ENCODE measurements at regions not wholly inside any gene's neighbourhood (a gene's known extent, or its start where the extent isn't known, plus 50 kb on each side); places are given as distances from the start of the nearest gene placed in this dataset.
A peak's percentile ranks its signal among the peaks of the same experiment; 100 is the strongest.

GRCh38 chr4:184292465-184292867, 74.8 kb upstream of the ENPP6 start:
- Histone ChIP-seq H3K18ac (ENCODE audit: low read length) (no peak overlapping the region), H2BK12ac (ENCODE audit: low read length) (no peak overlapping the region), H3K4me3 (ENCODE audit: low read length in 2 of 2) (peak overlapping the region in 1 of 2 donors; percentile 20), H3K79me1 (ENCODE audit: low read depth, low read length) (no peaks in the 10 kb centered on the region), H3K36me3 (replicated peaks in 1 of 2; ENCODE audit: control insufficient read depth in 2 of 2, insufficient read depth in 2 of 2, low read length in 2 of 2) (no peaks in the 10 kb centered on the region), H3K14ac (ENCODE audit: low read length) (no peak overlapping the region), H3K27ac (replicated peaks; ENCODE audit: low read length) (no peak overlapping the region), H3K4me1 (ENCODE audit: control insufficient read depth in 2 of 2, insufficient read depth in 1 of 2, low read depth in 1 of 2, low read length in 2 of 2) (peaks cover 23 to 32% of the 10 kb centered on the region in 2 donors), H4K8ac (ENCODE audit: low read depth, low read length) (no peak overlapping the region), H2AK5ac (ENCODE audit: low read depth, low read length) (no peak overlapping the region), H2BK5ac (ENCODE audit: low read length) (no peak overlapping the region), H2BK120ac (ENCODE audit: low read depth, low read length) (no peak overlapping the region), H3K4me2 (ENCODE audit: insufficient read depth, low read length, poor library complexity, severe bottlenecking) (no peak overlapping the region), H3K9me3 (replicated peaks in 1 of 2; ENCODE audit: control insufficient read depth in 2 of 2, insufficient read depth in 1 of 2, low read depth in 1 of 2, low read length in 2 of 2) (peaks cover 4 to 11% of the 10 kb centered on the region in 2 donors), H4K91ac (ENCODE audit: low read depth, low read length, poor library complexity) (no peak overlapping the region), H3K4ac (ENCODE audit: low read length) (no peak overlapping the region), H2BK15ac (ENCODE audit: low read length) (no peak overlapping the region), H3K9ac (ENCODE audit: low read depth, low read length, poor library complexity) (no peak overlapping the region), H3K23ac (ENCODE audit: low read depth, low read length, poor library complexity) (peak overlapping the region; percentile 13), H3K27me3 (ENCODE audit: control insufficient read depth in 3 of 3, insufficient read depth in 3 of 3, low read depth in 1 of 3, low read length in 3 of 3) (no peaks in the 10 kb centered on the region), H2AFZ (ENCODE audit: low read length) (no peak overlapping the region)
- WGBS, 2 donors (ENCODE audit: extremely low coverage in 2 of 2, insufficient read length in 2 of 2, insufficient replicate concordance in 1 of 2), result 100% methylated on average over 1 of the region's 3 CpGs; no CpG with 5 or more reads in 1 of the 2 donors
- DNase-seq (ENCODE audit: low spot score), result no peak

GRCh38 chr4:184289179-184289535, 71.5 kb upstream of the ENPP6 start:
- Histone ChIP-seq H2BK15ac (ENCODE audit: low read length) (no peak overlapping the region), H2BK12ac (ENCODE audit: low read length) (no peak overlapping the region), H3K79me1 (ENCODE audit: low read depth, low read length) (no peaks in the 10 kb centered on the region), H3K36me3 (replicated peaks in 1 of 2; ENCODE audit: control insufficient read depth in 2 of 2, insufficient read depth in 2 of 2, low read length in 2 of 2) (no peaks in the 10 kb centered on the region), H3K14ac (ENCODE audit: low read length) (no peak overlapping the region), H3K18ac (ENCODE audit: low read length) (no peak overlapping the region), H3K4me1 (ENCODE audit: control insufficient read depth in 2 of 2, insufficient read depth in 1 of 2, low read depth in 1 of 2, low read length in 2 of 2) (peaks cover 23 to 32% of the 10 kb centered on the region in 2 donors), H3K9ac (ENCODE audit: low read depth, low read length, poor library complexity) (no peak overlapping the region), H2BK5ac (ENCODE audit: low read length) (no peak overlapping the region), H3K23ac (ENCODE audit: low read depth, low read length, poor library complexity) (no peak overlapping the region), H3K4me3 (ENCODE audit: low read length in 2 of 2) (no peak overlapping the region), H3K27ac (replicated peaks; ENCODE audit: low read length) (no peak overlapping the region), H4K91ac (ENCODE audit: low read depth, low read length, poor library complexity) (no peak overlapping the region), H4K8ac (ENCODE audit: low read depth, low read length) (no peak overlapping the region), H2AK5ac (ENCODE audit: low read depth, low read length) (no peak overlapping the region), H3K4ac (ENCODE audit: low read length) (no peak overlapping the region), H3K27me3 (ENCODE audit: control insufficient read depth in 3 of 3, insufficient read depth in 3 of 3, low read depth in 1 of 3, low read length in 3 of 3) (no peaks in the 10 kb centered on the region), H3K4me2 (ENCODE audit: insufficient read depth, low read length, poor library complexity, severe bottlenecking) (no peak overlapping the region), H2BK120ac (ENCODE audit: low read depth, low read length) (no peak overlapping the region), H3K9me3 (replicated peaks in 1 of 2; ENCODE audit: control insufficient read depth in 2 of 2, insufficient read depth in 1 of 2, low read depth in 1 of 2, low read length in 2 of 2) (no peaks in the 10 kb centered on the region), H2AFZ (ENCODE audit: low read length) (peak overlapping the region; percentile 83)
- no peak for DNase-seq (ENCODE audit: low spot score)
- no CpG with 5 or more reads among the region's 3 CpGs for WGBS, 2 donors (ENCODE audit: extremely low coverage in 2 of 2, insufficient read length in 2 of 2, insufficient replicate concordance in 1 of 2)

- no peak overlapping the region for H4K91ac ChIP-seq (ENCODE audit: low read depth, low read length, poor library complexity)
- no CpG with 5 or more reads among the region's 14 CpGs for WGBS, 2 donors (ENCODE audit: extremely low coverage in 2 of 2, insufficient read length in 2 of 2, insufficient replicate concordance in 1 of 2)
- H3K36me3 ChIP-seq (replicated peaks in 1 of 2; ENCODE audit: control insufficient read depth in 2 of 2, insufficient read depth in 2 of 2, low read length in 2 of 2), result no peaks in the 10 kb centered on the region
- no peak overlapping the region for H4K8ac ChIP-seq (ENCODE audit: low read depth, low read length)
- no peak overlapping the region for H3K18ac ChIP-seq (ENCODE audit: low read length)
- DNase-seq (ENCODE audit: low spot score), result no peak
- no peaks in the 10 kb centered on the region for H3K79me1 ChIP-seq (ENCODE audit: low read depth, low read length)
- no peak overlapping the region for H3K14ac ChIP-seq (ENCODE audit: low read length)
- H2BK12ac ChIP-seq (ENCODE audit: low read length), result no peak overlapping the region
- H2BK15ac ChIP-seq (ENCODE audit: low read length), result no peak overlapping the region
- H3K9ac ChIP-seq (ENCODE audit: low read depth, low read length, poor library complexity), result no peak overlapping the region
- no peak overlapping the region for H3K4me2 ChIP-seq (ENCODE audit: insufficient read depth, low read length, poor library complexity, severe bottlenecking)
- H3K27me3 ChIP-seq (ENCODE audit: control insufficient read depth in 3 of 3, insufficient read depth in 3 of 3, low read depth in 1 of 3, low read length in 3 of 3), result no peaks in the 10 kb centered on the region
- no peak overlapping the region for H3K27ac ChIP-seq (replicated peaks; ENCODE audit: low read length)
- H3K23ac ChIP-seq (ENCODE audit: low read depth, low read length, poor library complexity), result no peak overlapping the region
- H3K4me3 ChIP-seq (ENCODE audit: low read length in 2 of 2), result no peak overlapping the region
- H2AK5ac ChIP-seq (ENCODE audit: low read depth, low read length), result no peak overlapping the region
- no peak overlapping the region for H2BK5ac ChIP-seq (ENCODE audit: low read length)
- no peak overlapping the region for H2BK120ac ChIP-seq (ENCODE audit: low read depth, low read length)
- no peaks in the 10 kb centered on the region for H3K9me3 ChIP-seq (replicated peaks in 1 of 2; ENCODE audit: control insufficient read depth in 2 of 2, insufficient read depth in 1 of 2, low read depth in 1 of 2, low read length in 2 of 2)
- peaks cover 20 to 28% of the 10 kb centered on the region in 2 donors for H3K4me1 ChIP-seq (ENCODE audit: control insufficient read depth in 2 of 2, insufficient read depth in 1 of 2, low read depth in 1 of 2, low read length in 2 of 2)
- peak overlapping the region; percentile 83 for H2AFZ ChIP-seq (ENCODE audit: low read length)
- no peak overlapping the region for H3K4ac ChIP-seq (ENCODE audit: low read length)
Observed at GRCh38 chr4:184288451-184289178, 70.9 kb upstream of the ENPP6 start.

GRCh38 chr4:184287697-184288255, 70.1 kb upstream of the ENPP6 start:
- no peak for DNase-seq (ENCODE audit: low spot score)
- H2AFZ ChIP-seq (ENCODE audit: low read length), result peak overlapping the region; percentile 83

More at GRCh38 chr4:184287697-184288255, 70.1 kb upstream of the ENPP6 start:
- no peak overlapping the region for H3K4me3 ChIP-seq (ENCODE audit: low read length in 2 of 2)
- peaks cover 12 to 21% of the 10 kb centered on the region in 2 donors for H3K4me1 ChIP-seq (ENCODE audit: control insufficient read depth in 2 of 2, insufficient read depth in 1 of 2, low read depth in 1 of 2, low read length in 2 of 2)
- H2BK15ac ChIP-seq (ENCODE audit: low read length), result no peak overlapping the region
- no peak overlapping the region for H3K4ac ChIP-seq (ENCODE audit: low read length)
- no peaks in the 10 kb centered on the region for H3K9me3 ChIP-seq (replicated peaks in 1 of 2; ENCODE audit: control insufficient read depth in 2 of 2, insufficient read depth in 1 of 2, low read depth in 1 of 2, low read length in 2 of 2)
- WGBS, 2 donors (ENCODE audit: extremely low coverage in 2 of 2, insufficient read length in 2 of 2, insufficient replicate concordance in 1 of 2), result no CpG with 5 or more reads among the region's 5 CpGs
- H2BK120ac ChIP-seq (ENCODE audit: low read depth, low read length), result no peak overlapping the region
- no peaks in the 10 kb centered on the region for H3K27me3 ChIP-seq (ENCODE audit: control insufficient read depth in 3 of 3, insufficient read depth in 3 of 3, low read depth in 1 of 3, low read length in 3 of 3)
- H2BK12ac ChIP-seq (ENCODE audit: low read length), result no peak overlapping the region
- no peak overlapping the region for H3K9ac ChIP-seq (ENCODE audit: low read depth, low read length, poor library complexity)
- no peak overlapping the region for H3K23ac ChIP-seq (ENCODE audit: low read depth, low read length, poor library complexity)
- H3K4me2 ChIP-seq (ENCODE audit: insufficient read depth, low read length, poor library complexity, severe bottlenecking), result no peak overlapping the region
- no peak overlapping the region for H2AK5ac ChIP-seq (ENCODE audit: low read depth, low read length)
- H4K8ac ChIP-seq (ENCODE audit: low read depth, low read length), result no peak overlapping the region
- no peaks in the 10 kb centered on the region for H3K79me1 ChIP-seq (ENCODE audit: low read depth, low read length)
- no peak overlapping the region for H2BK5ac ChIP-seq (ENCODE audit: low read length)
- no peak overlapping the region for H4K91ac ChIP-seq (ENCODE audit: low read depth, low read length, poor library complexity)
- no peak overlapping the region for H3K27ac ChIP-seq (replicated peaks; ENCODE audit: low read length)
- H3K14ac ChIP-seq (ENCODE audit: low read length), result no peak overlapping the region
- no peaks in the 10 kb centered on the region for H3K36me3 ChIP-seq (replicated peaks in 1 of 2; ENCODE audit: control insufficient read depth in 2 of 2, insufficient read depth in 2 of 2, low read length in 2 of 2)
- peak overlapping the region; percentile 13 for H3K18ac ChIP-seq (ENCODE audit: low read length)
